Caco-2 (cell line): ENCODE measurements at regions not wholly inside any gene's neighbourhood (a gene's known extent, or its start where the extent isn't known, plus 50 kb on each side); places are given as distances from the start of the nearest gene placed in this dataset.

Source experiments
- BruUV-seq: library from RNA; stranded (reverse); fragments of 400-500 nt; replicated peaks from 2 replicates; lab custom pipeline; 2021; lab: Mats Ljungman, UMichigan
- CTCF ChIA-PET: fragments of 300-600 bp; sonication (Branson Sonifier 250); formaldehyde crosslinking; loops from one replicate; lab custom pipeline; 2022; ENCODE audit warnings: antibody characterized with exemption; lab: Charles Lee
- POLR2A ChIA-PET: fragments of 300-600 bp; sonication (Branson Sonifier 250); formaldehyde crosslinking; loops from one replicate; lab custom pipeline; 2022; ENCODE audit warnings: antibody characterized with exemption; lab: Charles Lee
- DNase-seq, 2 experiments: peaks; one replicate each; pipeline versions ENCODE4 v3.0.0 to v3.0.0-alpha.2; 2020 to 2022
- H3K27me3 ChIP-seq: replicated peaks from 2 replicates; pipeline ENCODE4 v1.6.0; 2011; ENCODE audit warnings: low read length; ENCODE audit not compliant: control insufficient read depth, insufficient read depth
- H3K36me3 ChIP-seq: 2 replicates; pipeline ENCODE4 v1.5.1; 2011; ENCODE audit warnings: low read length; ENCODE audit not compliant: control insufficient read depth, insufficient read depth
- H3K4me1 ChIP-seq: fragments of 250-450 bp; sonication (Bioruptor Pico); 2 replicates; pipeline ENCODE4 v1.5.1; 2020; ENCODE audit warnings: mild to moderate bottlenecking
- H3K4me3 ChIP-seq: 2 replicates; pipeline ENCODE4 v1.5.1; 2011; ENCODE audit warnings: low read depth, mild to moderate bottlenecking, control low read depth, low read length
- H3K9me3 ChIP-seq: fragments of 250-450 bp; sonication (Bioruptor Pico); 2 replicates; pipeline ENCODE4 v1.5.1; 2020; ENCODE audit warnings: mild to moderate bottlenecking, moderate library complexity
- H3K27ac Mint-ChIP-seq: one replicate; pipeline ENCODE4 v1.8.0; 2022; ENCODE audit warnings: mixed read lengths; ENCODE audit not compliant: unreplicated experiment
- H3K27me3 Mint-ChIP-seq: one replicate; pipeline ENCODE4 v1.8.0; 2022; ENCODE audit warnings: mixed read lengths; ENCODE audit not compliant: insufficient read depth, unreplicated experiment
- H3K36me3 Mint-ChIP-seq: one replicate; pipeline ENCODE4 v1.8.0; 2022; ENCODE audit warnings: mild to moderate bottlenecking, mixed read lengths; ENCODE audit not compliant: insufficient read depth, unreplicated experiment
- H3K4me1 Mint-ChIP-seq: one replicate; pipeline ENCODE4 v1.8.0; 2022; ENCODE audit warnings: low read depth, mixed read lengths; ENCODE audit not compliant: unreplicated experiment
- H3K4me3 Mint-ChIP-seq: one replicate; pipeline ENCODE4 v1.8.0; 2022; ENCODE audit warnings: mild to moderate bottlenecking, moderate library complexity, mixed read lengths; ENCODE audit not compliant: unreplicated experiment
- H3K9me3 Mint-ChIP-seq: one replicate; pipeline ENCODE4 v1.8.0; 2022; ENCODE audit warnings: mixed read lengths; ENCODE audit not compliant: unreplicated experiment
- intact Hi-C: fragments of 100-400 bp; cut with micrococcal nuclease; formaldehyde crosslinking; loops from one replicate; pipeline ENCODE4 v1.10.0; 2022; ENCODE audit not compliant: unreplicated experiment
- TF ChIP-seq, protein P1 (sequence below), 2 experiments: fragments of 200-600 bp in 1 of 2; IDR thresholded peaks; 1 replicate in 1 of 2; 2 replicates in 1 of 2; pipeline versions ENCODE4 v1.5.1 to v1.8.0; 2011 to 2022; ENCODE audit warnings: antibody characterized with exemption in 1 of 2, control low read depth in 1 of 2, inconsistent platforms in 1 of 2, low read depth in 1 of 2, low read length in 1 of 2, mild to moderate bottlenecking in 1 of 2, moderate library complexity in 1 of 2; ENCODE audit not compliant: insufficient read depth in 1 of 2, severe bottlenecking in 1 of 2, unreplicated experiment in 1 of 2

DNA sequence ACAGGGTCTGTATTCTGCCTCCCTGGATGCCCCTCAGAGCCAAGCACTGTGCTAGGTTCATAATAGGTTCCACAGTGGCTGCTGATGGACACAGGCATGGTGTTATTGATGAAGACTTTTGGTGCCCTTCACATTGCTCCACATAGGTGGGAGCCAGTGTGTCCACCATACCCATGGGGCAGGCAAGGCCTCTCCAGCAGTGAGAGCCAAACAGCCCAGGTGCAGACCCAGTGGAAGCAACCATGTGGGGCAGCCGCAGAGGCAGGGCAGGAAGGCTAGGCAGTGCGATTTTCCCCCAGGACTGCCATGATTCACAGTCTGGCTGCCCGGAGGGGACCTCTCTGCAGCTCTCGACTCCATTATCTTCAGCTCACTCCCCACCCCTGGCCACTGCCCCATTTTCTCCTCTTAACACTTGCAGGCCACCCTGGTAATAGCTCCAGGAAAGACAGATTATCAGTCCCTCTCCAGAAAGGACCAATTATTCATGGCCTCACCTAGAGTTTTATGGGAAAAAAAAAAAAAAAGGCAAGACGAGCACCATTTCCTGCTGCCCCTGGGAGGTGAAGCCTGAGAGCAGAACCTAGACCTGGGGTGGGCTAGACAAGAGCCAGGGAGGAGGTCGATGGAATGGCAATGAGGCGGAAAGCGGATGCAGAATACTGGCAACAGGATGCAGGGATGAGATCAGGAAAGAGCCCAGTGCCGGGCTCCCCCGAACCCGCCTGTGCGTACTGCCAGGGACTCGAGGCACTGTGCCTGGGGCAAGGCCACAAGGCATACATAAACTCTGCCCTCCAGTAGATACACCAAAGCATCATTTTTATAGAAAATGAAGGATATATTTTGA, 343.0 kb upstream of the NCAM1 start:
- H3K36me3 Mint-ChIP-seq: no peaks in the 10 kb centered on the region
- H3K4me1 Mint-ChIP-seq: no peaks in the 10 kb centered on the region
- H3K9me3 ChIP-seq: no peaks in the 10 kb centered on the region
- H3K9me3 Mint-ChIP-seq: no peaks in the 10 kb centered on the region
- no peak overlapping the region for H3K4me3 ChIP-seq
- no TSS peak for BruUV-seq
- no peak overlapping the region for H3K4me3 Mint-ChIP-seq
- H3K27me3 Mint-ChIP-seq: peaks cover 12% of the 10 kb centered on the region
- no peaks in the 10 kb centered on the region for H3K4me1 ChIP-seq
- TF ChIP-seq, protein P1, sequence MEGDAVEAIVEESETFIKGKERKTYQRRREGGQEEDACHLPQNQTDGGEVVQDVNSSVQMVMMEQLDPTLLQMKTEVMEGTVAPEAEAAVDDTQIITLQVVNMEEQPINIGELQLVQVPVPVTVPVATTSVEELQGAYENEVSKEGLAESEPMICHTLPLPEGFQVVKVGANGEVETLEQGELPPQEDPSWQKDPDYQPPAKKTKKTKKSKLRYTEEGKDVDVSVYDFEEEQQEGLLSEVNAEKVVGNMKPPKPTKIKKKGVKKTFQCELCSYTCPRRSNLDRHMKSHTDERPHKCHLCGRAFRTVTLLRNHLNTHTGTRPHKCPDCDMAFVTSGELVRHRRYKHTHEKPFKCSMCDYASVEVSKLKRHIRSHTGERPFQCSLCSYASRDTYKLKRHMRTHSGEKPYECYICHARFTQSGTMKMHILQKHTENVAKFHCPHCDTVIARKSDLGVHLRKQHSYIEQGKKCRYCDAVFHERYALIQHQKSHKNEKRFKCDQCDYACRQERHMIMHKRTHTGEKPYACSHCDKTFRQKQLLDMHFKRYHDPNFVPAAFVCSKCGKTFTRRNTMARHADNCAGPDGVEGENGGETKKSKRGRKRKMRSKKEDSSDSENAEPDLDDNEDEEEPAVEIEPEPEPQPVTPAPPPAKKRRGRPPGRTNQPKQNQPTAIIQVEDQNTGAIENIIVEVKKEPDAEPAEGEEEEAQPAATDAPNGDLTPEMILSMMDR (IDR thresholded peaks at IDR 0.05; ENCODE audit: insufficient read depth in 1 of 2, low read depth in 1 of 2, low read length in 1 of 2, severe bottlenecking in 1 of 2, unreplicated experiment in 1 of 2): no peak
- H3K27me3 ChIP-seq: no peaks in the 10 kb centered on the region
- no peaks in the 10 kb centered on the region for H3K36me3 ChIP-seq
- no peak overlapping the region for H3K27ac Mint-ChIP-seq
- intact Hi-C loops: no loop called here
- CTCF ChIA-PET: no interaction called here
- no peak for DNase-seq
- POLR2A ChIA-PET: no interaction called here

DNA sequence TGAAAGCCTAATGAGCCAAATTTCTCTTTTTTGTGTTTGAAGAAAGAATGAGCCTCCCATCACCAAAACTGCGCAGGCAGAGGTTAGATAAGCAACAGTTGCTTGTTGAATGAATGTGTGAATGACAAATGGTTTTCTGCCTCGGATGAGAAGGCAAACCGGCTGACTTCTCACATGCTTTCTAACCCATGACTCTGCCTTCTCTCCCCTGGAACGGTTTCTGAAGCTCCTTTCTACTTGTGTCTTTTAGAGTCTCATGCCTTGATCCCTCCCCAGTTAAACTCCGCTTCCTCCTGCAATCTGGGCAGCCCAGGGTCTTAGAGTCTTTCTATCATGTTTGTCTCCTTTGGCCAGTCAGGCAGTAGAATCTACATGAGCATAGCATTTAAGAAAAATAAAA, 342.1 kb upstream of the NCAM1 start:
- no TSS peak for BruUV-seq
- Histone ChIP-seq H3K36me3 (no peaks in the 10 kb centered on the region), H3K4me1 (no peaks in the 10 kb centered on the region), H3K27me3 (no peaks in the 10 kb centered on the region), H3K9me3 (no peaks in the 10 kb centered on the region), H3K4me3 (no peak overlapping the region)
- no peaks in the 10 kb centered on the region for H3K4me1 Mint-ChIP-seq
- ChIA-PET CTCF (no interaction called here), POLR2A (no interaction called here)
- H3K27me3 Mint-ChIP-seq: peaks cover 10% of the 10 kb centered on the region
- no peak overlapping the region for H3K27ac Mint-ChIP-seq
- no peaks in the 10 kb centered on the region for H3K36me3 Mint-ChIP-seq
- no peak for DNase-seq
- no peaks in the 10 kb centered on the region for H3K9me3 Mint-ChIP-seq
- H3K4me3 Mint-ChIP-seq: no peak overlapping the region
- TF ChIP-seq, protein P1 (IDR thresholded peaks at IDR 0.05; ENCODE audit: insufficient read depth in 1 of 2, low read depth in 1 of 2, low read length in 1 of 2, severe bottlenecking in 1 of 2, unreplicated experiment in 1 of 2): no peak
- intact Hi-C loops: no loop called here

DNA sequence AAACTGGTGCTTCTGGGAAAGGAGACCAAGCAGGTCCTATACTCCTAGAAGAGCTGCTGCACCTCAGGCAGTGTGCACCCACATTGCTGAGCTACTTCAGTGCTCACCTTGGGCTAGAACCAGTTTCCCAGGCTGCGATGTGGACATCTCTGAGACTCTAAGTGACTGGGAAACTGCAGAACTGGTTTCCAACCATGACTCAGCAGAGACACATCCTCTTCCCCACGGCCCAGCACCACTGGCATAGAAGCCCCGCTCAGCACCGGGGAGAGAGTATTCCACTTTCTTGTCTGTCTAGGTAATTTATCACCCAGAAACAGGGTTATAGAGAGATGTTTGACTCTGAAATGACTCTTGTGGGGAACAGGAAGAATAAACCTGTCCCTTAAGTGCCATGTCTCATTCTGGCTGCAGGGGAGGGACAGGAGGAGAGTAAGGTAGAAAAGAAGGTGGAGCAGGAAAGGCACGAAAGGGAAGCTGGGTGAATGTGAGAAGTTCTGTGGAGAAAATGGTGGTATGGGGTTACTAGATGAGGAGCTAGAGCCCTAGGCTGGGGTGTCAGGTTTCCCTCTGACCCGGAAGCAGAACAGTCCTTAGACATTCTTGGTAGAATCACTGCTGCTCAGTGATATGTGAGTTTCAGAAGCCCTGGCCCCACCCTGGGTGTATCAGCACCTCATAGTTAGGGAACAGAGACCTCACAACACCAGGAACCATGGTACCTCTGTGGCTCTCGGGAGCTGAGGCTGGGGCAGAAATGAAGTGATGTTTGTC, 340.4 kb upstream of the NCAM1 start:
- BruUV-seq: no TSS peak
- Mint-ChIP-seq H3K27ac (no peak overlapping the region), H3K36me3 (no peaks in the 10 kb centered on the region), H3K4me3 (no peak overlapping the region), H3K4me1 (no peaks in the 10 kb centered on the region), H3K27me3 (peaks cover 7% of the 10 kb centered on the region), H3K9me3 (no peaks in the 10 kb centered on the region)
- DNase-seq: peak in 1 of 2 experiments; percentile 14
- CTCF ChIA-PET: interaction anchor here (0.7 kb wide), 1 partner anchor 1480 kb away, joined by 11 read pairs; no protein-coding TSS in a partner anchor
- Histone ChIP-seq H3K9me3 (no peaks in the 10 kb centered on the region), H3K4me3 (no peak overlapping the region), H3K4me1 (no peaks in the 10 kb centered on the region), H3K36me3 (no peaks in the 10 kb centered on the region), H3K27me3 (no peaks in the 10 kb centered on the region)
- POLR2A ChIA-PET: no interaction called here
- TF ChIP-seq, protein P1 (IDR thresholded peaks at IDR 0.05; ENCODE audit: insufficient read depth in 1 of 2, low read depth in 1 of 2, low read length in 1 of 2, severe bottlenecking in 1 of 2, unreplicated experiment in 1 of 2): no peak
- intact Hi-C loops: no loop called here
